ENCODE measurements at regions not wholly inside any gene's neighbourhood (a gene's known extent, or its start where the extent isn't known, plus 50 kb on each side); places are given as distances from the start of the nearest gene placed in this dataset.

GRCh38 chr5:169499990-169500505, 83.5 kb upstream of the SPDL1 start:
- Histone ChIP-seq H3K36me3 (no peaks in the 10 kb centered on the region), H3K9me3 (no peaks in the 10 kb centered on the region), H3K27ac (no peak overlapping the region), H3K27me3 (replicated peaks; ENCODE audit: insufficient read depth) (no peaks in the 10 kb centered on the region), H3K4me1 (replicated peaks) (no peaks in the 10 kb centered on the region), H3K4me3 (no peak overlapping the region)
- intact Hi-C loops (cut with DNase I), result no loop called here
- WGBS, result 68% methylated on average over 2 of the region's 2 CpGs
- TF ChIP-seq POLR2A (IDR thresholded peaks at IDR 0.05) (no peak), POLR2AphosphoS5 (IDR thresholded peaks at IDR 0.05) (no peak), CTCF (IDR thresholded peaks at IDR 0.05) (no peak)
- no peak for DNase-seq (ENCODE audit: low spot score)

DNA sequence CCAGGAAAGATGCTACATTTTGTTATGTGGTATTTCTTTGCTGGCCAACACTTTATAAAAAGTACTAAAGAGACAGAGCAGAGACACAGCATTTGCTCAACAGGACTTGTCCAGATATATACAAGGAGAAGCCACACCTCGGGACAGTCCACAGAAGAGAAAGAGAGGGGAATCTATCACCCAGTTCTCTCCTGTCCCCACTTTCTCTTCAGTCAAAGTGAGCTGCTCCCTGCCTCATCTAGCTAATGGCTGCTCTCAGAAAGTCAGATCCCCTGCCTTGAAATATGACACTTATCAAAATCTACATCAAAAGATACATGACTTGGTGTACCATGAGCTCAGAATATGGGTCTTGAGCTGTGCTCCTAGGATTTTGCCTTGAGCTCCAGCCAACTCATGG, 86.7 kb upstream of the SPDL1 start:
- H3K4me1 ChIP-seq (replicated peaks), result no peaks in the 10 kb centered on the region
- 67% methylated on average over 1 of the region's 1 CpG for WGBS
- H3K9me3 ChIP-seq, result no peaks in the 10 kb centered on the region
- no peak overlapping the region for H3K27ac ChIP-seq
- intact Hi-C loops (cut with DNase I), result no loop called here
- H3K27me3 ChIP-seq (replicated peaks; ENCODE audit: insufficient read depth), result no peaks in the 10 kb centered on the region
- no peak for DNase-seq (ENCODE audit: low spot score)
- H3K36me3 ChIP-seq, result no peaks in the 10 kb centered on the region
- no peak for TF ChIP-seq POLR2A (IDR thresholded peaks at IDR 0.05)
- TF ChIP-seq POLR2AphosphoS5 (IDR thresholded peaks at IDR 0.05), result no peak
- no peak for TF ChIP-seq CTCF (IDR thresholded peaks at IDR 0.05)
- H3K4me3 ChIP-seq, result no peak overlapping the region

DNA sequence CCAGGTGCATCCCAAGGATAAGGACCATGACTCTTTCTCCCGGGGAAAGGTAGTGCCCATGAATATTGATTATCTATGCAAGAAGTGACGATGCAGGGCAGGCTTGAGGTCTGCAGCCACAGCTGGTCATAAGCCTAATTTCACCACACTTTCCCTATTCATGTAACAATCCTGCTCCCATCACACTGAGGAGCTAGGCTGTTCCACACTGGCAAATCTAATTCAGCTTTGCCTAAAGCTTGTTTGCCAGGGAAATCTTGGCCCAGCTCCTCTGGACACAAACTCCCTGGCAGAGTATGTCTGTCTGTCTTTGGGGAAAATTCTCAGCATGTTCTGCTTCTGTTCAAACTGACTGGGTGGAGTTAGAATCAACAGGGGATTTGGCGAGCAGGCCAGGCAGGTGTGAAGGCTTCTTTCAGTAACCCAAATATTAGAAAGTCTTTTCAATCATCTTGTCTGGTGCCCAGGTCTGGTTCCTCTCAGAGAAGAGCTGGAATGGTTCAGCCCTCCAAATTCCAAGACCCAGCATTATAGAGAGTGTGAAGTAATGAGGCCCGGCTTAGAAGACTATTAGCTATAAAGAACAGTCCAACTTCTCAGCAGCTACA, 88.5 kb upstream of the SPDL1 start:
- Histone ChIP-seq H3K4me1 (replicated peaks) (no peaks in the 10 kb centered on the region), H3K4me3 (no peak overlapping the region), H3K36me3 (no peaks in the 10 kb centered on the region), H3K27me3 (replicated peaks; ENCODE audit: insufficient read depth) (no peaks in the 10 kb centered on the region), H3K27ac (no peak overlapping the region), H3K9me3 (no peaks in the 10 kb centered on the region)
- 40% methylated on average over 4 of the region's 4 CpGs for WGBS
- no peak for TF ChIP-seq POLR2A (IDR thresholded peaks at IDR 0.05)
- no peak for TF ChIP-seq CTCF (IDR thresholded peaks at IDR 0.05)
- TF ChIP-seq POLR2AphosphoS5 (IDR thresholded peaks at IDR 0.05), result no peak
- intact Hi-C loops (cut with DNase I), result no loop called here
- DNase-seq (ENCODE audit: low spot score), result no peak

GRCh38 chr5:169494383-169494935, 89.1 kb upstream of the SPDL1 start:
- Histone ChIP-seq H3K4me3 (no peak overlapping the region), H3K9me3 (no peaks in the 10 kb centered on the region), H3K27me3 (replicated peaks; ENCODE audit: insufficient read depth) (no peaks in the 10 kb centered on the region), H3K27ac (no peak overlapping the region), H3K36me3 (no peaks in the 10 kb centered on the region), H3K4me1 (replicated peaks) (no peaks in the 10 kb centered on the region)
- TF ChIP-seq CTCF (IDR thresholded peaks at IDR 0.05) (no peak), POLR2A (IDR thresholded peaks at IDR 0.05) (no peak), POLR2AphosphoS5 (IDR thresholded peaks at IDR 0.05) (no peak)
- WGBS, result 8% methylated on average over 2 of the region's 2 CpGs
- no peak for DNase-seq (ENCODE audit: low spot score)
- intact Hi-C loops (cut with DNase I), result no loop called here

- no peaks in the 10 kb centered on the region for H3K9me3 ChIP-seq
- 67% methylated on average over 3 of the region's 3 CpGs for WGBS
- no peaks in the 10 kb centered on the region for H3K27me3 ChIP-seq (replicated peaks; ENCODE audit: insufficient read depth)
- H3K36me3 ChIP-seq, result no peaks in the 10 kb centered on the region
- H3K4me3 ChIP-seq, result no peak overlapping the region
- no peak for TF ChIP-seq POLR2A (IDR thresholded peaks at IDR 0.05)
- no peak for TF ChIP-seq CTCF (IDR thresholded peaks at IDR 0.05)
- no peak for TF ChIP-seq POLR2AphosphoS5 (IDR thresholded peaks at IDR 0.05)
- H3K4me1 ChIP-seq (replicated peaks), result no peaks in the 10 kb centered on the region
- H3K27ac ChIP-seq, result no peak overlapping the region
- DNase-seq (ENCODE audit: low spot score), result no peak
- intact Hi-C loops (cut with DNase I), result no loop called here
These were observed 109.3 kb upstream of the SPDL1 start for GRCh38 chr5:169474226-169474625.

All from prostate gland (tissue), 2 donors.